Ramos (cell line): ENCODE measurements at regions not wholly inside any gene's neighbourhood (a gene's known extent, or its start where the extent isn't known, plus 50 kb on each side); places are given as distances from the start of the nearest gene placed in this dataset.

Source experiments
- in situ Hi-C: fragments of 300-500 bp; cut with MboI; formaldehyde crosslinking; loops from one replicate; pipeline ENCODE4 v1.14.3; 2022; ENCODE audit warnings: low sequenced_read_pairs; ENCODE audit not compliant: unreplicated experiment

DNA sequence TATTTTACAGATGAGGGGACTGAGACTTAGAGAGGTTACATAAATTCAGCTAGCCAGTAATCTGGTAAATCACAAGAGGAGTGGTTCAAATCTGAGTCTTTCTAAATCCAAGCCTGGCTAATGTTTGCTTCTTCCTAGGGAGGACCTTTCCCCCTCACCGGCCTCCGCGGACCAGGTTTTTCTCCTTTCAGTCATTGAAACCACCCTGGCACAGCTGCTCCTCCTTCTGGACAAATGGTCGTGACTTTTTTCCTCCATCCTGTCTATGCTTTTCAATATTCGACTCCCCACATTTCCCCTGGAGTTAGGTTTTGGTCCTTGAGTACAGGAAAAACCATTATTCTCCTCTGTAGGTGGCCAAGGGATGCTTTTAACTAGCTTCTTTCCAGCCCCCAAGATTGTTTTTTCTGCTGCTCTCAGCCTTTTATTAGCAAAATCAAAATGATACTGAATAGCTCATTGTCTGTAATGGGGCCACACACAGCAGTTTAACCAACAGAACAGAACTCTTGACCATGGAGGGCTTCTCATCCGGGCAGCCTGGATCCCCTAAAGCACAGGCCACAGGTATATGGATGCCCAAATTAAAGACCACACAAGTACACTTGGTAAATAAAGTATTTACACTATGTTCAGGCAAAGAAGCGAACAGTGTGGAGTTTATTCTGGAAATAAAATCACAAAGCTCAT lies 85.9 kb upstream of the KLHL25 start:
- in situ Hi-C loops = no loop called here

DNA sequence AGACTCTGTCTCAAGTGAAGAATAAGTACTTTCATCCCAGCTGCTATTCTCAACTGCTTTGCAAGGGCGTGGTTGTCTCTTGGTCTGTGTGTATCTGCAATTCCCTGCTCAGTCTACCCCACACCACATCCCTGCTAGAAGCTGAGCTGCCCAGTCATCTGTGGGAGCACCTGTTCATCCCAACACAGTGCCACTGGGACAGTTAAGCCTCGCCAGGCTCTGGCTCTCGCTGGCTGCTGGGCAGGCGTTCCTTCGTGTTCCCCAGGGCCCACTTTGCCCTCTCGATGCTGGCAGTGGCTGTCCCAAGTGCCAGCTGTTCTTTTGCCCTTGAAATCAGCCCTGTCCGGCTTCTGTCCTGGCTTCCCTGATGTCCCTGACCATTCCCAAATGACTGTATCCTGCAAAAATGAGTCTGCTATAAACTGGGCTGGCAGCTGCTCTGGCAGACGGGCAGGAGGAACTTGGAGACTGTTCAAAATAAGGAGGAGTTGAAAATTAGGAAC lies 91.6 kb upstream of the KLHL25 start:
- in situ Hi-C loops = no loop called here

DNA sequence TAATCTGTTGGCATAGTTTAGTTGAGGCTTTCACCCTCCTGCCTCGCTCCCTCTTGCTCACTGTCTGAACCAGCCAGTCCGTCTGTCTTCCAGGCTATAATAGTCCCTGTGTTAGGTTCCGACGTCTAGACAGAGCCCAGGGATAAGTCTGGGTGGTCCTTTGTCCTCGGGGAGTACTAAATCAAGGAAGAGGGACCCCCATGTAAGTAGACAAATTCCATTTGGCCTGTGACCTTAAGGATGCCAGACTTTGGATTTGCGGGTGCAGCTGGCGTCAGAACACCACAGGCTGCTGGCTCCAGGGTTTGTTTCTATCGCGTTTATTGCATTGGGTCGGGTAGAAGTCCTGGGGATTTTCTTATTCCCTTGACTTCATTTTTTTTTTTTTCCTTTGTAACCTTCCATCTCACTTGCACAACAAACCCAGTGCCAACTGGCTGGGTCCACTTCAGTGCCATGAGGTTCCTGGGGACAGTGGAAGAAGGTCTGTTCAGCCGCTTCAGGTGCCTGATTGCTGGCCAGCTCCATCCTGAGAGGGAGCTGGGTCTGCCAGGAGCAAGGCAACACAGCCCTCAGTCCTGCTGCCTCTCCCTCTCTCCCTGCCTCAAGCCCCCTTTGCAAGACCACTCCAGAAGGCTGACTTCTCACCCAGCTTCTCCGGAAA lies 95.4 kb upstream of the KLHL25 start:
- in situ Hi-C loops = no loop called here

DNA sequence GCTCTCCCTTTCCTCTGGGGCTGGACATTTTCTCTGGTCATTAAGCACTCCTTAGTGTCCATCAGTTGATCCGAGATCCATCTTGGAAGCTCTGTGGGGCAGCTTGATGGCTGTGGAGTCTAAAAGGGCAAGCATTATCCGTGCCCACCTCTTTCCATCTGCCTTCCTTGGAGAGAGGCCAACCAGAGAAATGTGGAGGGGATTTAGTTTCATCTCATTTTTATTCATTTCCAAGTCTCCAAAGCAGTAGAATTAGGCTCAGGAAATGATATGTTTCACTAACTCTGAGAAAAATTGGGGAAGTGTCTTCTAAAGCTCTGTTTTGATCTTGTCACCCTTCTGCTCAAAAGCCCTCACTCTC lies 95.9 kb upstream of the KLHL25 start:
- in situ Hi-C loops = no loop called here

DNA sequence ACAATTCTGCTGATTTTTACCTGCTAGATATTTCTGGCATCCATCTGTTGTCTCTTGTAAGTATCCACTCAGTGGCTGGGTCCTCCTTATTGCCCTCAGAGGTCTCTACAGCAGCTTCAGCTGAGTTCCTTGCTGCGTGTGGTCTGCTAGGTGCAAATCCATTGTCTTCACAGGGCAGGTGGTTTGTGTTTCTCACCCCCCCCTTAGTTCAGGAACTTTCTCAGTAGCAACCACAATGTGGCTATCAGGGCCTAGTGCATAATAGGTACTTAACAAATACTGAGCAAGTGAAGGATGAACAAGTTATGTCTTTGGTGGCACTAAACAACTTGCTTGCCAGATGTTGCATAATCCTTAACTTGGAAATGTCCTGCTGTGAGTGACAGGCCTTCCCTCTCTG lies 96.7 kb upstream of the KLHL25 start:
- in situ Hi-C loops = no loop called here

DNA sequence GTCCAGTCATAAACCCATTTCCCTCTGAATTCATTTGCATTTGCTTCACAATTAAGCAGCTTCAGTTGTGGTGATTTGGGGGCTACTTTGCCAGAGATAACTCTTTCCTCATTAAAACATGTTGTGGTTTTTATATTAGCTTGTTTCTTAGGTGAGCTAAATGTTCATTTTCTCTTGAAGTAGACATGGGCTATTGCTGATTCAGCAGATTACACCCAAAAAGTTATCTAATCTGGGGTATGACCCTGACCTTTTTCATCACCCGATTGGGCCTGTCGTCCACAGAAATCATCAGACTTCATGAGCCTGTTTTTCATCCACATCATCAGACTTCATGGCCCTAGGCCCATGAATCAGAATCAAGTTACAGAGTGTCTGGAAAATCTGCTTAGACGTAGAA lies 97.5 kb upstream of the KLHL25 start:
- in situ Hi-C loops = no loop called here

DNA sequence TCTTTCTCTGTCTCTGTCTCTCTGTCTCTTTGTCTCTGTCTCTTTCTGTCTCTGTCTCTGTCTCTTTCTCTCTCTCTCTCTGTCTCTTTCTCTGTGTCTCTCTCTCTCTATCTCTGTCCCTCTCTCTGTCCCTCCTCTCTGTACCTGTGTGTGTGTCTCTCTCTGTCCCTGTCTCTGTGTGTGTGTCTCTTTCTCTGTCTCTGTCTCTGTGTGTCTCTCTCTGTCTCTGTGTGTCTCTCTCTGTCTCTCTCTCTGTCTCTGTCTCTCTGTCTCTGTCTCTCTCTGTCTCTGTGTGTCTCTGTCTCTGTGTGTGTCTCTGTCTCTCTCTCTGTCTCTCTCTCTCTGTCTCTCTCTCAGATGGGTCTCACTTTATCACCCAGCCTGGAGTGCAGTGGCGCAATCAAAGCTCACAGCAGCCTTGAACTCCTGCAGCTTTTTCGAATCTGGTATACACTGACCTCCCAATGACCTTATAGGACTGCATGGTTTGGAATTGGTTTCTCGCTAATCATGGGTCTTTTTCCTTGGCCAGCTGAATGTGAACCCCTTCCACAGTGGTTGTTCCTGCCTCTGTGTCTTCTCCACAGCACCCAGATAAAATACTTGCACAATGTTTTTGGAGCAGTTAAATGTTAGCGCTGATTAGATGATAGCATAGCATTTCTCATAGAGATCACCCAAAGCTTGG lies 102.6 kb upstream of the KLHL25 start:
- in situ Hi-C loops = no loop called here

DNA sequence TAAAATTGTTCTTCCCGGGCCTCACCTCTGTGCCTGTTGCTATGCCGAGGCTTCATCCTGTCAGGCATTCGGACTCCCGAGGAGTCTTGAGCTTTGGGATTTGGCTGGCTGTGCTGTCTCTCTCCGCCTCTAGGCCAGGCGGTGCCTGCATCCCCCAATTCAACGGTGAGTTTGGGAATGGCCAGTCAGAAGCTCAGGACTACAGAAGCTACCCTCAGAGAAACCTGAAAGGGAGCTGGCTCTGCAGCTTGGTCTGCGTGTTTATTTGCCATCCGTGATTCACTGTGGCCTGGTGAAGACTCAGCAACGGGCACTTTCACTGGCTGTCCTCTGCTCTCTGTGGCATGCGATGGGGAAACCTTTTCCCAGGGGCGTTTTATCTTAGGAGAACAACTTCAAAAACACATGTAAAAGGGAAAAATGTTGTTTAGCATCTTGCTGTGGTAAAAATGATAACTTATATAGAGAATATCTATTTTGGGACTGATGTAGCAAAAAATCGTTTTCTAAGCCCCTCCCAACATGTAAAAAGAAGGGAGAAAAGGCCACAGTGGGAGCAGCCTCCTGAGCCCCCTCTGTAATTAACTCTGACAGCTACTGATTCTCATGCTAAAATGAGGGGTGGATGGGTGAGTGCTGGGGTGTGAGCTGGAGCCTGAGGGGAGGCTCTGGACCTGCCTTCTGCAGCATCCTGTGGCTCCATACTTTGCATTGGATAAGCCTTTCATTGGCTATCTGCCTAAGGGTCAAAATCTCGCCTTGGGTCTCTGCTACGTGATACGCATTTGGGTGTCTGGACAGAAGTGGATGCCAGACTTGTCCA lies 103.4 kb upstream of the KLHL25 start:
- in situ Hi-C loops = no loop called here

DNA sequence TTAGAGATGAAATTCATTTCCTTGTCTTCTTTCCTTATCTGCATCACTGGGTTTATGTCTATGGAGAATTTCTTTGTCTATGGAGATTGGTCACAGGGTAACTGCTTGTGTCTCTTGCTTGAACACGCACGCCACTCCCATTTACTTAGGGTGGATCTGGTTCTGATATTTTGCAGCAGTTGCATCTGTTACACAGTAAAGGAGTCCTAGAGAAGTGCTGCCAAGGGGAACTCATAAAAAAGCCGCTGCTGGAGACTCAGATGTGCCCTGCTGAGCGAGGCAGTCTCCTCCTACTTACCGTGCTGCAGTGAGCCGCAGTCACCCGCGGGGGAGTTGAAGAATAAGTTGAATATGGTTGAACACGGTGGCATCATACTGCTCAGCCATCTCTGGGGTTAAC lies 105.2 kb upstream of the KLHL25 start:
- in situ Hi-C loops = no loop called here

DNA sequence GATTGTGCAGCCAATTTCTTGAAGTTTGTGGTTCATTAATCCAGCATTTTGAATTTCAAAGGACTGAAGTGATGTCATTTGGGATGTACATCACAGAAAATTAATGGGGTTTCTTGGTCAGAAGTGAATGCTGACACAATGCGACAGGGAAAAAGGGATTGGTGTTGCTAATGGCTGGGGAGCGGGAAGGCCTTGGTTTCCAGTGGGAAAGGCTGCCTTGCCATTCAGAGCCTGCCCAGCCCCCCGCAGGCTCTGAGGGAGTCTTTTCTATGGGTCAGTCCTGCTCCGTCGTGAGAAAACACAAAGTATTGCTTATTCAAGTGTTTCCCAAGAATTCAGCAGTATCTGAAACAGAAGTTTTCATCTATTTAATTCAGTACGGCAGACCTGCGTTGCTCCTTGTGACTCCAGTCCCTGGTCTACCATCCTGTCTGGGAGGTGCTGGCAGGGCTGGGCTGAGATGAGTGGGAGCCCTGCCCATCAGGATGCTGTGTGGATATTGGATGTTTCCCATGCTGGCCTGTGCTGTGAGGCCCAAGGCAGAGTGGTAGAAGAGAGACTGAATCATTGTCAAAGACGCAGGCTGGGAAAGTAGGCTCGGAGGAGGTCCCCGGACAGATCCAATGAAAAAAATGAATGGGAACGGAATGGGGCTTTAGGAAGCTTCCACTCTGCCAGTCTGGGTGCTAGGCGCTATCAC lies 111.2 kb upstream of the KLHL25 start:
- in situ Hi-C loops = no loop called here

DNA sequence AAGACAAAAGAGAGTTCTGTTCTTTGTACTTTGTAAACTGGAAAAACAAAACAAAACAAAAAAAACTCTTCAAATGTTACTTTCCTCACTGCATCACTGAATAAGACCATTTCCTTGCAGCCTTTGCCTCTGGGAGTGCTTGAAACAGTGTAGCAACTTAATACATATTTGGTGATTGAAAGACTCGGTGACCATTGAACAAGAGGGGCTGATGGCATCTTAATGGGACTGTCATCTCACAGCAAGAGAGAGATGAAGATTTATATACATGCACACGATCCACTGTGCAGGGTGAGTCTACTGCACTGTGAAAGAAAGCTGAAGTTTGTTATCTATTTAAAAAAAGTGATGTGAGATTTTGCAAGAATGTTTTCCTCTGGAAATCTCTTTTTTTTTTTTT lies 111.9 kb upstream of the KLHL25 start:
- in situ Hi-C loops = no loop called here

DNA sequence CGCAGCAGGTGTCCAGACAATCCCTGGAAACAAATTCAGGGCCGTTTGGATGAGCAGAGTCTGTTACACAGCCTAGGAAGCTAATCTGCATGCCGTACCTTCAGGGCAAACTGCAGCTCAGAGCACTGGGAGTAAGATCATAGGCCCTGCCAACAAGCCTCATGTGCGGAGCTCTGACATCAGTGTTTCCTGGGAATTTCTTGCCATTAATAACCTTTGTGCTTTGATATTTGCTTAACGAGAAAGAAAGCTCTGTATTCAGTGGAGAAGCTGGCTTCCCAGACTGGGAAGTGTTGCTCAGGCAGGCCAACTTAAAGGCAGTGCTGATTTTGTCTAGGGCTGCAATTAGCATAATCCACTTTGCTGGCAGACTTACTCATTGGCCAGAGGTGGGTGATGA lies 116.1 kb upstream of the KLHL25 start:
- in situ Hi-C loops = no loop called here

DNA sequence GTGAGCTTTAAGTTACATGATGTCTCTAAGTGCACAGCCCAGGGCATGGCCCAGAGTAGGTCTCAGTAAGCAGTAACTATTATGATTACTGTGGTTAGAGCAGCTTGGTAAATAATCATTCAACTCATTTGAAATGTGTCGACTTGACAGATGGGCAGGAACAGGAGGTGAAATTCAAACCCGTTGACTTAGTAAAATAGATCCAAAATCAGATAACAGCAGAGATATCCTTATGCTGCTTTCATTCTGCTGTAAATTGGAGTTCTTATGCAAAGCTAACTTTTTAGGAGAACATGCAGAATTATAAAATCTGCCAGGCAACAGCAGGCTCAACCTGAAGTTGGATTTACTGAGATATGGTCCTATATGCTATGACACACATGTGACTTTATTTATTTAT lies 118.7 kb upstream of the KLHL25 start:
- in situ Hi-C loops = no loop called here

DNA sequence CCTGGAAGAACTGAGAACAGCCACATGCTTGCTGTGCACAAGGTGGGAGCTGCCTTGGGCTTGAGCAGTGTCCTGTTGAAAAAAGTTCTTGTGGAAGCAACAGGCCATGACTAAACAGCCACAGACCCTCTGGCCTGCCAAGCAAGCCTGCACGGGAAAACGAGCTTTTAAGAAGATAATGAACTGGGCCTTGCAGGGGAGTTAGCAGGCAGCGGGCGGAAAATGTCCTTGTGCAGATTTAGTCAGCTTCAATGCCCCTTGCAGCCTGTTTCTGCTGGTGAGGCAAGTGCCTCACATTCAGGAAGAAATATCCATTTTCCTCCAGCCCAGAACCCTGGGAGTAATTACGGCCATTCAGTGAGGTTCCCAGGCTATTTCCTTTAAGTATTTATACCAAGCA lies 126.2 kb upstream of the KLHL25 start:
- in situ Hi-C loops = no loop called here

DNA sequence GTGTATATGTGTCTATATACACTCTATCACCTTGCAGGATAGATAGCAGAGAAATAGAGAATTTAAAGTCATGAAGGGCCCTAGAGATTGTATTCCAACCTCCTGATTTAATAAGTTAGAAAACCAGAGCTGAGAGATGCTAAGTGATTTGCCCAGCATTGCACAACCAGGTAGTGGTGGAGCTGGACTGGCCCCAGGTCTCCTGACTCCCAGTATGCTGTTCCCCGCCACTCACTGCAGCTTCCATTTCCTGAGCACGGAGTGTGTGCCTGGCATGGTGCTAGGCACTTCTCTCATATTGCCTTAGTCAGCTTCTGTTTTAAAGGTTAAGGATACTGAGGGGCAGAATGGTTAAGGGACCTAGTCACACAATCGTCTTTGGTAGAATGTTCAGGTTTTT lies 129.4 kb upstream of the KLHL25 start:
- in situ Hi-C loops = no loop called here

DNA sequence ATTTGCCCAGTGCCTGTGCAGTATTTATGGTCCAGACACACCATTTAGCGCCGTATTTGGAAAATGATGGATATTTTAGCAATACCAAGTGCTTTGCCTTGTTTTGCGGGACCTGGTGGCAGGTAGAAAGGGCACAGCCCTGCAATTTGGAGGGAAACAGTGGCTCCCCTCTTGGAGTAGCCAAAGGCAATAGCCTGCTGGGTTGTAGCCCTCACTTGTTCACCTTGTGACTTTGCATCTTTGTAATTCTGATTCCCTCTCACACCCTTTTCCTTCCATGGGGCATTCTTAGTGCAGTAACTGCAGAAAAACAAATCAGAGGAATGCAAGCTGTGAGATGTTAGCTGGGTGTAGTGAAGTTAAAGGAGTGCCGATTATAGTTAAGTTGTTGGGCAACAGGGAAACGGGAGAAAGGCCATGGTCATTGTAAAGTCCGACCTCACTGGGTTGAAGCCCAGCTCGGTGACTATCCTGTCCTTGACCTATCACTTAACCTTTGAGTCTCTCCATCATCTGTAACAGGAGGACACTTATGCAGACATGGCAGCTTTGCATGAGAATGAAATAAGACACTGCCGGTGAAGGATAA lies 131.0 kb upstream of the KLHL25 start:
- in situ Hi-C loops = no loop called here

DNA sequence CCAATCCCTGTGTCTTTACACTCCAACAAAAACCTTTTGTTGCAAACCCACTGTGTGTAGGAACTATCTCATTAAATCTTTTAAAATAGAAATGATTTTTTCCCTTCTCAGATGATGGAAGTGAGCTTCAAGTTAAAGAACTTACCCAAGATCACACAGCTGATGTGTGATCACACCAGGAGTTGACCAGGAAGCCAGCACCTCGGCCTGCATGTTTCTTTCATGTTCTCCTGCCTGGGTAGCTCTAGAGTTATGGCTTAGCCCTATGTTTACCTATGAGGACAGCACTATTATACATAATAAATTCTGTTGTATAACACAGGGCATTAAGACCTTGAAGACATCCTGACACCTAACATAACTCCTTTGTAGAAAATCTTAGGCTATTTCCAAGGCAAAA lies 132.1 kb upstream of the KLHL25 start:
- in situ Hi-C loops = no loop called here

DNA sequence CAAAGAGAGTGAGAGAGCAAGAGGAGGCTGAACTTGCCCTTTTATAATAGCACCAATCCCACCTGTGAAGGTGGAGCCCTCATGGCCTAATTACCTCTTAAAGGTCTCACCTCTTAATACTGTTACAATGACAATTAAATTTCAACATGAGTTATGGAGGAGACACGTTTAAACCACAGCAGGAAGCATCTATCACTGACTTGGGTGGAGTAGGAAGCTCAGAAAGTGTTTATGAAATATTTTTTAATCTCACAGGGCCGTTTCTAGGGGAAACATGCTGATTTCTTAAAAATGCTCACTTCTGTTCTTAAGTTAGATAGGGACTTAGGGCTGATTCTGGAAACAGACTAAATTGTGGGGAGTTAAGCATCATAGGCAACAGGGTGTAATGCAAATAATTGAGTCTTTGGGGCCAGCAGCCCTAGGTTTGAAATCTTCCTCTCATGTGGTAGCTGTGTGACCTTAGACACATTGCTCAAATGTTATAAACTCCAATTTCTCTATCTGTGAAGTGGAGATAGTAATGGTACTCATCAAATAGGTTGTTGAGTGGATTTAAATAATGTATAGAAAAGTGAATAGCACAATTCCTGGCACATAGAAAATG lies 133.3 kb upstream of the KLHL25 start:
- in situ Hi-C loops = no loop called here

DNA sequence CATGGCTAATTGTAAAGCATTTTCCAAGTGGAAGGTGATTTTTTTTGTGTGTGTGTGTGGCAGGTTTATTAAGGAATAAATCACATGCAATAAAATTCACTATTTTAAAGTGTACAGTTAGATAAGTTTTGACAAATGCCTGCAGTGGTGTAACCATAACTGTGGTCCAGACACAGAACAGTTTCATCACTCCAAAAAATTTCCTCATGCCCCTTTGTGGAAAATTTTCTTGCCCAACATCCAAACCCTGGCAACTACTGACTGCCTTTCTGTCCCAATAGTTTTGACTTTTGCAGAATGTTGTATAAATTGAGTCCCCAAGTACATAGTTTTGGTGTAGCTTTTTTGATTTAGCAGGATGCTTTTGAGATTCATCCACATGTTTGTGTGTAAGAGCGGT lies 135.1 kb upstream of the KLHL25 start:
- in situ Hi-C loops = no loop called here
